Endothelial cell of umbilical vein (primary cell): ENCODE measurements at regions not wholly inside any gene's neighbourhood (a gene's known extent, or its start where the extent isn't known, plus 50 kb on each side); places are given as distances from the start of the nearest gene placed in this dataset.

Experiments used
- BruUV-seq: library from RNA; stranded (reverse); fragments of 400-500 nt; replicated peaks from 2 replicates; lab custom pipeline; 2021; lab: Mats Ljungman, UMichigan
- CTCF ChIA-PET: fragments of 300-600, 350-600 bp; sonication (Branson Sonifier 250); formaldehyde crosslinking; loops from one replicate; lab custom pipeline; 2021; ENCODE audit warnings: antibody characterized with exemption, inconsistent platforms; lab: Charles Lee
- POLR2A ChIA-PET: fragments of 300-600, 350-600 bp; sonication (Branson Sonifier 250); formaldehyde crosslinking; loops from one replicate; lab custom pipeline; 2021; ENCODE audit warnings: antibody characterized with exemption, inconsistent platforms; lab: Charles Lee
- DNase-seq: peaks from one replicate; pipeline ENCODE4 v3.0.0-alpha.2; 2011; ENCODE audit warnings: low read depth, low spot score
- FAIRE-seq: peaks from 2 replicates; lab custom pipeline; 2011; peaks lifted over from hg19 to GRCh38; lab: Jason Lieb, UNC
- H2AFZ ChIP-seq: 2 replicates; pipeline ENCODE4 v1.6.0; 2012; ENCODE audit warnings: low read depth, low read length, control low read depth, inconsistent platforms
- H3K27ac ChIP-seq: 2 replicates; pipeline ENCODE4 v1.5.1; 2011; ENCODE audit warnings: low read depth, mild to moderate bottlenecking, control low read depth, low read length, moderate library complexity; ENCODE audit not compliant: insufficient read depth
- H3K27me3 ChIP-seq, 2 experiments: 2 replicates each; pipeline versions ENCODE4 v1.6.0 to v1.6.1; 2011; ENCODE audit warnings: low read length in 2 of 2, mixed read lengths in 1 of 2; ENCODE audit not compliant: control insufficient read depth in 2 of 2, insufficient read depth in 2 of 2
- H3K36me3 ChIP-seq, 2 experiments: 2 replicates in 1 of 2; 3 replicates in 1 of 2; pipeline ENCODE4 v1.5.1; 2011; ENCODE audit warnings: low read length in 2 of 2, mild to moderate bottlenecking in 1 of 2, moderate library complexity in 1 of 2; ENCODE audit not compliant: control insufficient read depth in 2 of 2, insufficient read depth in 2 of 2; ENCODE audit errors: extremely low read depth in 1 of 2
- H3K4me1 ChIP-seq: 3 replicates; pipeline ENCODE4 v1.5.1; 2011; ENCODE audit warnings: mild to moderate bottlenecking, low read length; ENCODE audit not compliant: control insufficient read depth, insufficient read depth; ENCODE audit errors: extremely low read depth
- H3K4me2 ChIP-seq: 2 replicates; pipeline ENCODE4 v1.6.1; 2011; ENCODE audit warnings: low read length, control low read depth, mixed read lengths; ENCODE audit not compliant: insufficient read depth
- H3K4me3 ChIP-seq, 3 experiments: fragments of 200-600 bp in 1 of 3; sonication (generic), shearing (Covaris generic) in 1 of 3; replicated peaks in 1 of 3; 2 replicates each; pipeline ENCODE4 v1.5.1; 2011 to 2016; ENCODE audit warnings: control low read depth in 3 of 3, low read length in 3 of 3, mild to moderate bottlenecking in 2 of 3, inconsistent platforms in 1 of 3, low read depth in 1 of 3, moderate library complexity in 1 of 3; ENCODE audit not compliant: insufficient read depth in 1 of 3
- H3K79me2 ChIP-seq: 2 replicates; pipeline ENCODE4 v1.6.0; 2012; ENCODE audit warnings: low read length, inconsistent platforms; ENCODE audit not compliant: control insufficient read depth, insufficient read depth
- H3K9ac ChIP-seq: replicated peaks from 2 replicates; pipeline ENCODE3; 2011; ENCODE audit warnings: low read length, control low read depth; ENCODE audit not compliant: insufficient read depth; ENCODE audit errors: extremely low read depth
- H3K9me1 ChIP-seq: replicated peaks from 3 replicates; pipeline ENCODE4 v1.6.0; 2011; ENCODE audit warnings: mild to moderate bottlenecking, low read length; ENCODE audit not compliant: control insufficient read depth, insufficient read depth; ENCODE audit errors: extremely low read depth
- H3K9me3 ChIP-seq: replicated peaks from 2 replicates; pipeline ENCODE4 v1.5.1; 2012; ENCODE audit warnings: low read length, inconsistent platforms; ENCODE audit not compliant: control insufficient read depth, insufficient read depth
- H4K20me1 ChIP-seq: replicated peaks from 2 replicates; pipeline ENCODE3; 2011; ENCODE audit warnings: mild to moderate bottlenecking, low read length; ENCODE audit not compliant: control insufficient read depth, insufficient read depth; ENCODE audit errors: extremely low read depth
- CTCF ChIP-seq, 2 donors: IDR thresholded peaks; 1 replicate in 1 of 2; 2 replicates in 1 of 2; pipeline ENCODE4 v1.5.1; 2011; ENCODE audit warnings: low read length in 2 of 2, mild to moderate bottlenecking in 2 of 2, moderate library complexity in 2 of 2, control low read depth in 1 of 2, inconsistent platforms in 1 of 2, low read depth in 1 of 2; ENCODE audit not compliant: insufficient read depth in 1 of 2; ENCODE audit errors: extremely low read depth in 1 of 2
- EZH2 ChIP-seq: IDR thresholded peaks from 2 replicates; pipeline ENCODE4 v1.6.1; 2012; ENCODE audit warnings: borderline replicate concordance, low read depth, mild to moderate bottlenecking, moderate library complexity, low read length, inconsistent platforms; ENCODE audit not compliant: severe bottlenecking
- FOS ChIP-seq: IDR thresholded peaks from 2 replicates; pipeline ENCODE4 v1.6.1; 2011; ENCODE audit warnings: mild to moderate bottlenecking, low read length, moderate library complexity, borderline replicate concordance; ENCODE audit not compliant: insufficient read depth
- GATA2 ChIP-seq: IDR thresholded peaks from 2 replicates; pipeline ENCODE4 v1.7.0; 2011; ENCODE audit warnings: low read depth, mild to moderate bottlenecking, moderate library complexity, mixed read lengths, low read length; ENCODE audit not compliant: insufficient read length, insufficient read depth
- JUN ChIP-seq: IDR thresholded peaks from 2 replicates; pipeline ENCODE4 v1.6.1; 2011; ENCODE audit warnings: borderline replicate concordance, low read depth; ENCODE audit not compliant: insufficient read length, insufficient read depth
- MAX ChIP-seq: IDR thresholded peaks from 2 replicates; pipeline ENCODE4 v1.6.1; 2011; ENCODE audit not compliant: insufficient read depth, insufficient read length
- MYC ChIP-seq: IDR thresholded peaks from one replicate; pipeline ENCODE4 v1.6.1; 2011; ENCODE audit warnings: mild to moderate bottlenecking, low read depth, low read length
- POLR2A ChIP-seq: IDR thresholded peaks from 2 replicates; pipeline ENCODE4 v1.6.1; 2012; ENCODE audit warnings: low read depth, mild to moderate bottlenecking, control low read depth, low read length
- POLR2AphosphoS5 ChIP-seq: IDR thresholded peaks from 2 replicates; pipeline ENCODE4 v1.6.1; 2012; ENCODE audit warnings: low read depth, mild to moderate bottlenecking, control low read depth, low read length, moderate library complexity; ENCODE audit not compliant: insufficient read depth
- dilution Hi-C: fragments of 300-500 bp; cut with MboI; formaldehyde crosslinking; loops from one replicate; pipeline ENCODE4 v1.15.0; 2019; ENCODE audit warnings: low sequenced_read_pairs; ENCODE audit not compliant: extremely low pct_ligation_motif_present
- intact Hi-C: fragments of 100-400 bp; cut with micrococcal nuclease; formaldehyde crosslinking; loops from one replicate; pipeline ENCODE4 v1.10.0; 2022

GRCh38 chr18:11308499-11308898 lies 159.1 kb upstream of the PIEZO2 start:
- ChIA-PET CTCF (interaction anchor here (1.0 to 4.2 kb wide), 3 partner anchors 204 to 245 kb away, joined by 4 to 41 read pairs (median 6); no protein-coding TSS in a partner anchor), POLR2A (no interaction called here)
- TF ChIP-seq FOS = no peak
- no peak for TF ChIP-seq CTCF (IDR thresholded peaks at IDR 0.05; ENCODE audit: extremely low read depth in 1 of 2, insufficient read depth in 1 of 2, low read depth in 1 of 2, low read length in 2 of 2)
- TF ChIP-seq MYC = no peak
- TF ChIP-seq MAX = no peak
- no peak for TF ChIP-seq EZH2
- TF ChIP-seq JUN = no peak
- TF ChIP-seq GATA2 = no peak
- no peak for TF ChIP-seq POLR2AphosphoS5
- no peak for TF ChIP-seq POLR2A
- H3K4me2 ChIP-seq = no peak overlapping the region
- intact Hi-C loops = loop anchor here (5.0 kb wide), 1 partner anchor 1336 kb away; no protein-coding TSS in a partner anchor
- H2AFZ ChIP-seq = no peak overlapping the region
- H3K27me3 ChIP-seq = no peaks in the 10 kb centered on the region
- DNase-seq = no peak
- dilution Hi-C loops = no loop called here
- no peak overlapping the region for H3K9ac ChIP-seq
- no peak for FAIRE-seq
- H3K9me1 ChIP-seq = no peaks in the 10 kb centered on the region
- no peak overlapping the region for H3K27ac ChIP-seq
- H3K79me2 ChIP-seq = no peaks in the 10 kb centered on the region
- H3K9me3 ChIP-seq = no peaks in the 10 kb centered on the region
- no peaks in the 10 kb centered on the region for H3K4me1 ChIP-seq
- H3K36me3 ChIP-seq = no peaks in the 10 kb centered on the region
- no peaks in the 10 kb centered on the region for H4K20me1 ChIP-seq
- no peak overlapping the region for H3K4me3 ChIP-seq
- BruUV-seq = no TSS peak
